Smooth muscle cell of the brain vasculature (primary cell): ENCODE measurements at regions not wholly inside any gene's neighbourhood (a gene's known extent, or its start where the extent isn't known, plus 50 kb on each side); places are given as distances from the start of the nearest gene placed in this dataset.

Experiments
- DNase-seq: peaks from one replicate; pipeline ENCODE4 v3.0.0-alpha.2; 2012; ENCODE audit warnings: low read depth, low spot score

DNA sequence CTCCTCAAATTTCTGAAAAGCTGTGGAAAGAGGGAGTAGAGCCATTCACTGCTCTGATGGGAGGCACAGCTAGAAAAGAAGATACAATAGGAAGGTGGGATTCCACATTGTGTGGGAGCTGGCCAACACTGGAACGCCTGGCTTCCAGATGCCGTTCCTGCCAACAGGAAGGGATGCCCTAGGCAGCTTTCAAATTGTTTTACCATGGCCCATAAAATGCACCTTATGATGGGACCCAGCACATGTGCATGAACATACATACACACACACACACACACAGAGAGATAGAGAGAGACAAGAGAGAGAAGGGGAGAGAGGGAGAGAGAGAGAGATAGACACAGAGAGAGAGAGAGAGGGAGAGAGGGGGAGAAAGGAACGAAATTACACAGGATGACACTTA, 86.1 kb upstream of the BZW1 start:
- DNase-seq: no peak

DNA sequence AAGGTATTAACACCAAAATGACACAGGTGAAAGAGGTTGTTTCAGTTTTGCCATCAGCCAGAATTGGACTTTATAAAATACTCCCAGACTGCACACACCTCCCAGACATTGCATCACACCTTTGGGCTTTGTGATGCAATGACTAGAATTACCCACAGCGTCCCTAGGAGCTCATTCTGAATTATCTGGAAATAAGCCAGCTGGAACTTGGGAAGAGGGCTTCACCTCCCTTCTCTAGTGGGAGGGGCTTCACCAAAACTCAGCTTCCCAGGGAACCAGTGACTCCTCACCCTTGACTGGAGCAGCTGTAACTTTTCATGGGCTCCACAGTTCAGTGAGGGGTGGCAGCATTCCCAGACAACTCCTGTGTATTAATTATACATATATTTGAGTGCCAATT, 83.1 kb upstream of the BZW1 start:
- no peak for DNase-seq

GRCh38 chr2:200730302-200730701, 81.4 kb upstream of the BZW1 start:
- no peak for DNase-seq

GRCh38 chr2:200730960-200731359, 80.8 kb upstream of the BZW1 start:
- no peak for DNase-seq

- no peak for DNase-seq
Measured at GRCh38 chr2:200732866-200733265, 78.8 kb upstream of the BZW1 start.

- DNase-seq: no peak
Measured at GRCh38 chr2:200733713-200734198, 78.0 kb upstream of the BZW1 start.

- no peak for DNase-seq
Measured at GRCh38 chr2:200735061-200735460, 76.6 kb upstream of the BZW1 start.

DNA sequence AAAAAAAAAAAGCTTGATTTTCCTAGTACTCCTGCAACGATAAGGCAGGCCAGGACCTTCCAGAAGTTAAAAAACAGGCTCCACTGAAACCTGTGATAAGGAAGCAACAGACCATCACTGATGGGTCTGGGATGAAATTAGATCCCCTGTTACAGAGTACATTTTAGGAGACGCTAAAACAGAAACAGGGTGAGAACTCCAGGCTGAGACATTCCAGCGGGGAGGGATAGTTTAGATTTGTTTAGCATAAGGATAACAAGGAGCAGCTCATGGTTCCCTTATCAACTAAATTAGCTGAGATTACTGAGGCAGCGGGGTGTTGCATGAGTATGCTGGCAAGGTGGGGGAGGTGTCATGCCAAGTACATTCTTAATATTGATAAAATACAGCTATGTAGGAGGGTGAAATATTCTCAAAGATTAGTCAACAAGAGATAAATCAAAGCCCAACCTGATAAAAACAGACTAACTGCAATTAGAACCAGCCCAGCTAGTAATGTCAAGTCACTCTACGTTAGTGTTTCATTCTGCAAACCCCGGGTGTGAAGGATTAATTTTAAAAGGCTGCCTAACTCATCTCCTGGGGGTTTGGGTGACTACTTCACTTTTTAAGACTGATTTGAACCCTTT, 75.0 kb upstream of the BZW1 start:
- DNase-seq: no peak

DNA sequence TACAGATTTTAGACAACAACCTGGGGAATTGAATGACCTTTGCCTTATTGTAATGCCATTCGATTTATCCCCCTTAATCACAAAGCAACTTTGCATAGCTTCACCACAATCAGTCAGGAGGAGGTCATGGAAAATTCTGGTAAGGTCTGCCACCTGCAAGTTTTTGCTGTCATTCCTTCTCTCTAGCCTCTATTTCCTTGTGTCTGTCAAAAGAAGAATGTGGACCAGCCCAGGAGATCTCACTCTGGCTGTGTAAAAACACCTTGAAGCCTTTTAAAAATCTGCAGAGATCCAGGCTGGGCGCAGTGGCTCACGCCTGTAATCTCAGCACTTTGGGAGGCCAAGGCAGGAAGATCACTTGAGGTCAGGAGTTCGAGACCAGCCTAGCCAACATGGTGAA, 74.1 kb upstream of the BZW1 start:
- DNase-seq: no peak

DNA sequence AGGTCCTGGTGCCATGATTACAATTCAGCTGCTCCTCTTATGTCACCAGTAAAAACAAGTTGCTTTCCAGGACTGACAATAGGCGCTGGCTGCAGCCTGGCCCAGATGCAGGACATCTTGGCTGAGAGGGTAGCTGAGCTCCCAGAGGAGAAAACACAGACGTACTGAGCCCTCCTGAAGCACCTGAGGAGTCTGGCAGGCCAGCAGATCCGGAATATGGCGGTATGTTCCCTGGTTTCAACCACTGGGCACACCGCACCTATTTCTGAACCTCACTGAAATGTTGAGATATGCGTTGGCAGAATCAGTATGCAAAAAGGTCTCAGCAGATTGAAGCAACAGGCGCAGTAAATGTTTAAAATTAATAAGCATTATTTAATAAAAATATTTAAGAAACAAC, 73.1 kb upstream of the BZW1 start:
- no peak for DNase-seq

GRCh38 chr2:200740907-200741306, 70.8 kb upstream of the BZW1 start:
- no peak for DNase-seq

GRCh38 chr2:200741468-200742202, 70.1 kb upstream of the BZW1 start:
- DNase-seq: no peak

DNA sequence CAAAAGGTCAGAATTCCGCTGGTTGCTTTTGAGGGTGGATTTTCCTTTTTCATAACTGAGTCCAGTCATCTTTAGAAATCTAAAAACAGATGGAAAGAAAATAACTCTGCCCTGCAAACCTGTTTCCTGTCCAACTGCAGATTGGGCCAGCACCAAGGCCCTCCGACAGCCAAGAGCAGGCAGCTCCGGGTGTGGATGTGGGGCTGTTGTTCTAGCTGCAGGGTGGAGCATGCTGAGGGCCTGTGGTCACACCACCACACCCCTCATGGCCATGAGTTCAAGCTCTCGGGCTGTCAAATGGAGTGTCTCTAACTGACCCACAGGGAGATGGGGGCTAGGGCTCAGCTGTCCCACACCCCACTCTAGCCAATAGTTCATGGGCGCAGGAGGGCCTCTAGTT, 69.3 kb upstream of the BZW1 start:
- no peak for DNase-seq

DNA sequence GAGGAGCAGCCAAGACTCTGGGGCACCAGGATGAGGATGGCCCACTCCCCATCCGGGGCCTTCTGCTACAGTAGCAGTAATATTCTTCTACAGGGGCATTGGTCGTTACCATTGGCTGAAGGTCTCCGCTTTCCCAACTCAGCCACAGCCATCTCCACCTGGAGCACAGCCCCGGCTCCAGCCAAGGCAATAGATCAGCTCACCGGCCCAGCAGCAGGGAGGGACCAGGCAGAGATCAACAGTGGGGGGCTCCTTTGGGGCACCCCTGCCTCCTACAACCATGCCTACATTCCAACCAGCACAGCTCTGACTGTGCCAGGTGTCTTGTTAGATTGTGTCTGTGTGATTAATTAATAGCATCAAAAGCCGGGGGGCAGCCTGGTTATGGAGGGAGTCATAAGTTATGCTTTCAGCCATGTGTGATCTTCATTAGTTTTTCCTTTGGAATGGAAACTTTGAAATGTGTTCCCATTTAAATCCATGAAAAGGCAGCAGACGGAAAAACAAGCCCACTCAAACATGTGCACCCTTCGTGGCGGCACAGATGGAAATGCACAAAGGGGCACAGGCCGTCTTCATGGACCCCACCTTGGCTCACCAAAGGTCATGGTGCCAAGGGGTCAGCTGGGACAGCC, 68.6 kb upstream of the BZW1 start:
- DNase-seq: no peak

GRCh38 chr2:200744201-200744602, 67.5 kb upstream of the BZW1 start:
- no peak for DNase-seq

DNA sequence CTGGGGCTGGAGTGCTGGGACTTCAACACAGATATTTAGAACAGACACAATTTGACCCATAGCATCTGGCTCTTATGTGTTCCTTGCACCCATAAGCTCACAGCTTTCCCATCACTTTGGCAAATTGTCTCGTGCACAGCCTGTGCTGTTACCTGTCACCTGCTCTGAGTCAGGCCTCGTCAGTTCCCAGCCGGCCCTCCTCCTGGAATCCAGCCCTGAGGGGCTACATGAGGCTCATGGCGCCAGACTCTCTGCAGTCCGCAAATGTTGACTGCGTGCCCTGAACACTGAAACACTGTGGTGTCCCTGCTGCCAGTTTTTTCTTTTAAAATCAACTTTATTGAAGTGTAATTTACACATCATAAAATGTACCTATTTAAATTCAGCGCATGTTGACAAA, 65.4 kb upstream of the BZW1 start:
- DNase-seq: no peak

DNA sequence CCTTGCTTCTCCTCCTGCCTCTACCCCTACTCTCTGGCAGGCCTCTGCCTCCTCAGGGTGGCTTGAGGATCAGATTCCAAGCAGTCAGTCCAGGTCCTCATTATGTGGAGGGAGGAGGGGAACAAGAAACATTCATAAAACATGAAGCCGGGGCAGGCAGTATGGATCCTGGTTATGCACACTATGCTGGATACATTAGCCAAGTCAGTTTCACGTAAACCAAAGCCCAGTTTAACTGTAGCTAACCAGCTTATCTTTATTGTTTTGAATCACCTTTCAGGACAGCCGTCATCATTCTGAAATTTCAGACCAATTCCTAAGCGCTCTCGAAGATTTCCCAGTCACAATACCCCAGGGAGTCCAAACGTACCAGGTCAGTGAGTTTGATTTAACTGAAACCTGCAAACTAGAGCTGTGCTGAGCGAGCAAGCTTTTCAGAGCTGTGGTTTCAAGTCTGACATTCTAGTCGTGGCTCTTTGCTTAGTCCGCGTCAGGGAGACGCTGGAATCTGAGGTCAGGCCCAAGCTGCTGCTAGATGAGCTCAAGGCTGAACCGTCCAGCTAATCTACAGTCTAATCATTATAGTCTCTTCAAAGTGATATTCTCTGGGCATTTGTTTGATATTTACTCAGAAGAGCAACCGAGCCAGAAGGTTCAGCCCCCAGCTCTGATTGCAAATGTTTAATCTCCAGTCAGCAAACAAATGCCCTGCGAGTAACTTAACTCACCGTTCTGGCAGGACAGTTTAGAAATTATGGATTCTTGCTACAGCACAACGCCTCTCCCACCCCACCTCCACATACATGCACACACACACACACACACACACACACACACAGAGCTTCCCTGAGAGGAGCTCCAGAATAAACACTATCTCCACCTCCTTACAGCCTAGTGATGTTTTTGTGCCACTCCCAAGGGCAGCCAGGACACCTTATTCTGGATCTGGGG, 63.8 kb upstream of the BZW1 start:
- DNase-seq: peak; percentile 41

DNA sequence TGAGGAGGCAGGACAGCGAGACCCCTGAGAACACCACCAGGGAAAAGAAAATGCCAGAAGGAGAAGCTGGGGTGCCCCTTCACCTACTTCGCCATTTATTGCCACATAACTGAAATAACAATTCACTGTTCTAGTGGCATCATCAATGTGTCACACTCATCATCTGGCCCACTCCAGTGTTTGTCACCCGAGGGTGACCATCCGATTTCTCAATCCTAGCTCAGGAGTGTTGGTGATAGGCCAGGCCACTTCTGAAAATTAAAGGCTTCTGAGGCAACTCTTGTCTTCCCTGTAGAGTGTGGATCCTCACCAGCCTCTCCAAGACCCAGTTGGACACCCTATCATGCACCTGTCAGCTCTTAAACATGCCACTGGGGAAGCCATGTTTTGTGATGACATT, 62.9 kb upstream of the BZW1 start:
- DNase-seq: no peak

GRCh38 chr2:200749631-200750322, 61.9 kb upstream of the BZW1 start:
- DNase-seq: no peak

GRCh38 chr2:200750323-200750910, 61.3 kb upstream of the BZW1 start:
- no peak for DNase-seq

DNA sequence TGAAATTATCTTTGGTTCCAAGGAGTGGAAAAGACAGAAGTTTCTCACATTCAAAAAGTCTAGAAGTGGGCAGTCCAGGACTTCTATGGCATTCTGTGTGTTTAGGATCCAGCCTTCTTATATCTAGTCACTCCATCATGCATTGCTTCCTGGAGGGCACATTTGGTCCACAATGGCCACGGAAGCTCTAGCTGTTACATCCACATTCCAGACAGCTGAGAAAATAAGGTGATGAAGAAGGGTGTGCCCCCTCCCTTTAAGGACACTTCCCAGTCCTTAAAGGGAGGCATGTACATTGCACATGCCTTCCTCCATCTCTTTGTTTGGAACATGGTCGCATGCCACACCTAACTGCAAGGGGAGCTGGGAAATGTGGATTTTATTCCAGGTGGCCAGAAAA, 59.9 kb upstream of the BZW1 start:
- no peak for DNase-seq
